IPS-20b (cell line): ENCODE measurements at regions not wholly inside any gene's neighbourhood (a gene's known extent, or its start where the extent isn't known, plus 50 kb on each side); places are given as distances from the start of the nearest gene placed in this dataset.
"Not testable (repeated sequence)": the region's sequence is repeated elsewhere in the genome, so short reads cannot be mapped to it uniquely, and the experiment has no call there.

Experiments used
- H3K27ac ChIP-seq: one replicate; pipeline ENCODE4 v1.5.1; 2013; ENCODE audit warnings: low read length
- H3K27me3 ChIP-seq: 2 replicates; pipeline ENCODE4 v1.6.1; 2013; ENCODE audit warnings: mild to moderate bottlenecking, low read length, inconsistent platforms; ENCODE audit not compliant: insufficient read depth
- H3K36me3 ChIP-seq: 2 replicates; pipeline ENCODE4 v1.6.1; 2013; ENCODE audit warnings: low read depth, mild to moderate bottlenecking, inconsistent platforms, low read length, moderate library complexity; ENCODE audit not compliant: insufficient read depth
- H3K4me1 ChIP-seq: 2 replicates; pipeline ENCODE4 v1.6.1; 2013; ENCODE audit warnings: mild to moderate bottlenecking, control low read depth, inconsistent platforms, low read length, moderate library complexity; ENCODE audit not compliant: insufficient read depth
- H3K4me3 ChIP-seq: 2 replicates; pipeline ENCODE4 v1.5.1; 2013; ENCODE audit warnings: mild to moderate bottlenecking, low read length, inconsistent platforms
- H3K9ac ChIP-seq: 2 replicates; pipeline ENCODE4 v1.6.1; 2013; ENCODE audit warnings: low read depth, mild to moderate bottlenecking, inconsistent platforms, low read length, moderate library complexity
- H3K9me3 ChIP-seq: 2 replicates; pipeline ENCODE4 v1.6.1; 2013; ENCODE audit warnings: mild to moderate bottlenecking, low read depth, low read length, inconsistent platforms; ENCODE audit not compliant: insufficient read depth

- H3K36me3 ChIP-seq, result no peaks in the 10 kb centered on the region
- no peak overlapping the region for H3K27ac ChIP-seq
These were observed 504.6 kb upstream of the SYNCRIP start for GRCh38 chr6:86147311-86147710.

GRCh38 chr6:86146751-86147150 lies 504.1 kb upstream of the SYNCRIP start:
- H3K27me3 ChIP-seq, result peaks cover 20% of the 10 kb centered on the region
- H3K4me1 ChIP-seq, H3K9me3 ChIP-seq, H3K36me3 ChIP-seq, H3K27ac ChIP-seq, H3K4me3 ChIP-seq, H3K9ac ChIP-seq: not testable (repeated sequence)

More at GRCh38 chr6:86147311-86147710, 504.6 kb upstream of the SYNCRIP start:
- Histone ChIP-seq H3K27me3 (peaks cover 20% of the 10 kb centered on the region), H3K9ac (no peak overlapping the region), H3K9me3 (no peaks in the 10 kb centered on the region), H3K4me3 (no peak overlapping the region), H3K4me1 (no peaks in the 10 kb centered on the region)

GRCh38 chr6:86142326-86142725 lies 499.6 kb upstream of the SYNCRIP start:
- no peak overlapping the region for H3K4me3 ChIP-seq
- no peaks in the 10 kb centered on the region for H3K9me3 ChIP-seq
- H3K36me3 ChIP-seq, result no peaks in the 10 kb centered on the region
- peaks cover 10% of the 10 kb centered on the region for H3K27me3 ChIP-seq
- no peak overlapping the region for H3K9ac ChIP-seq
- H3K27ac ChIP-seq, result no peak overlapping the region
- no peaks in the 10 kb centered on the region for H3K4me1 ChIP-seq

- H3K4me3 ChIP-seq, result no peak overlapping the region
- H3K9ac ChIP-seq, result no peak overlapping the region
- no peaks in the 10 kb centered on the region for H3K4me1 ChIP-seq
- H3K36me3 ChIP-seq, result no peaks in the 10 kb centered on the region
- H3K9me3 ChIP-seq, result no peaks in the 10 kb centered on the region
- no peak overlapping the region for H3K27ac ChIP-seq
- H3K27me3 ChIP-seq, result no peaks in the 10 kb centered on the region
These were observed 485.6 kb upstream of the SYNCRIP start for GRCh38 chr6:86128130-86128814.

- H3K9ac ChIP-seq, result no peak overlapping the region
- H3K27ac ChIP-seq, result no peak overlapping the region
- no peak overlapping the region for H3K4me3 ChIP-seq
- H3K36me3 ChIP-seq, result no peaks in the 10 kb centered on the region
- no peaks in the 10 kb centered on the region for H3K9me3 ChIP-seq
- H3K27me3 ChIP-seq, result no peaks in the 10 kb centered on the region
- H3K4me1 ChIP-seq, result no peaks in the 10 kb centered on the region
These were observed 479.4 kb upstream of the SYNCRIP start for GRCh38 chr6:86122086-86122485.

GRCh38 chr6:86118271-86118670 lies 475.6 kb upstream of the SYNCRIP start:
- Histone ChIP-seq H3K27me3 (no peaks in the 10 kb centered on the region), H3K36me3 (no peaks in the 10 kb centered on the region), H3K27ac (no peak overlapping the region), H3K4me3 (no peak overlapping the region), H3K9me3 (no peaks in the 10 kb centered on the region), H3K4me1 (no peaks in the 10 kb centered on the region), H3K9ac (no peak overlapping the region)

GRCh38 chr6:86107985-86108384 lies 465.3 kb upstream of the SYNCRIP start:
- Histone ChIP-seq H3K9me3 (no peaks in the 10 kb centered on the region), H3K4me1 (no peaks in the 10 kb centered on the region), H3K9ac (no peak overlapping the region), H3K36me3 (no peaks in the 10 kb centered on the region), H3K27ac (no peak overlapping the region), H3K27me3 (no peaks in the 10 kb centered on the region), H3K4me3 (no peak overlapping the region)

GRCh38 chr6:86087954-86088353 lies 445.3 kb upstream of the SYNCRIP start:
- no peaks in the 10 kb centered on the region; the same call in 1 of the 2 replicates for H3K9me3 ChIP-seq
- no peaks in the 10 kb centered on the region for H3K36me3 ChIP-seq
- no peak overlapping the region for H3K4me3 ChIP-seq
- H3K9ac ChIP-seq, result no peak overlapping the region
- H3K27ac ChIP-seq, result no peak overlapping the region
- H3K4me1 ChIP-seq, result no peaks in the 10 kb centered on the region
- H3K27me3 ChIP-seq, result no peaks in the 10 kb centered on the region

- H3K4me1 ChIP-seq, result no peaks in the 10 kb centered on the region
- H3K36me3 ChIP-seq, result no peaks in the 10 kb centered on the region
- H3K27me3 ChIP-seq, result no peaks in the 10 kb centered on the region
- no peak overlapping the region for H3K9ac ChIP-seq
- H3K27ac ChIP-seq, result no peak overlapping the region
- no peak overlapping the region for H3K4me3 ChIP-seq
- H3K9me3 ChIP-seq, result no peaks in the 10 kb centered on the region
These were observed 437.3 kb upstream of the SYNCRIP start for GRCh38 chr6:86079938-86080337.

- no peaks in the 10 kb centered on the region for H3K9me3 ChIP-seq
- H3K4me1 ChIP-seq, result no peaks in the 10 kb centered on the region
- H3K9ac ChIP-seq, result no peak overlapping the region
- H3K4me3 ChIP-seq, result no peak overlapping the region
- no peak overlapping the region for H3K27ac ChIP-seq
- no peaks in the 10 kb centered on the region for H3K36me3 ChIP-seq
- no peaks in the 10 kb centered on the region for H3K27me3 ChIP-seq
These were observed 427.5 kb upstream of the SYNCRIP start for GRCh38 chr6:86070151-86070550.

GRCh38 chr6:86065002-86065401 lies 422.3 kb upstream of the SYNCRIP start:
- not testable (repeated sequence) for H3K27ac ChIP-seq, H3K9me3 ChIP-seq, H3K4me3 ChIP-seq, H3K36me3 ChIP-seq, H3K9ac ChIP-seq, H3K4me1 ChIP-seq, H3K27me3 ChIP-seq

- H3K9ac ChIP-seq, H3K27me3 ChIP-seq, H3K27ac ChIP-seq, H3K4me3 ChIP-seq, H3K9me3 ChIP-seq, H3K36me3 ChIP-seq, H3K4me1 ChIP-seq: not testable (repeated sequence)
These were observed 414.8 kb upstream of the SYNCRIP start for GRCh38 chr6:86057293-86057980.
